T-cell (primary cell): ENCODE measurements at regions not wholly inside any gene's neighbourhood (a gene's known extent, or its start where the extent isn't known, plus 50 kb on each side); places are given as distances from the start of the nearest gene placed in this dataset.
"Not testable (repeated sequence)": the region's sequence is repeated elsewhere in the genome, so short reads cannot be mapped to it uniquely, and the experiment has no call there.

Source experiments
- ATAC-seq, 4 experiments: fragments of 200-7000 bp in 3 of 4; fragments of 150-1000 bp in 1 of 4; cut with Tn5 transposase; replicated peaks in 1 of 4; 1 replicate in 3 of 4; 2 replicates in 1 of 4; pipeline ENCODE4 v1.10.0; 2021; ENCODE audit warnings: moderate library complexity in 3 of 4, mild to moderate bottlenecking in 2 of 4, moderate number of reproducible peaks in 1 of 4
- CTCF ChIA-PET, 2 donors: fragments of 300-600 bp; sonication (Branson Sonifier 250); formaldehyde crosslinking; loops; one replicate each; lab custom pipeline; 2022; ENCODE audit warnings: antibody characterized with exemption in 2 of 2; lab: Charles Lee
- POLR2A ChIA-PET, 2 donors: fragments of 300-600 bp; sonication (Branson Sonifier 250); formaldehyde crosslinking; loops; one replicate each; lab custom pipeline; 2022; ENCODE audit warnings: antibody characterized with exemption in 2 of 2; lab: Charles Lee
- DNase-seq, 35 experiments: peaks; one replicate each; pipeline versions ENCODE4 v3.0.0 to v3.0.0-alpha.2; 2013 to 2023
- H3K27ac ChIP-seq: one replicate; pipeline ENCODE4 v1.5.1; 2013; ENCODE audit warnings: low read length
- H3K27me3 ChIP-seq, 2 experiments: replicated peaks in 1 of 2; 1 replicate in 1 of 2; 2 replicates in 1 of 2; pipeline versions ENCODE4 v1.6.1 to v1.7.0; 2013; ENCODE audit warnings: low read length in 1 of 2, mixed read lengths in 1 of 2; ENCODE audit not compliant: control insufficient read depth in 2 of 2, insufficient read depth in 2 of 2; ENCODE audit errors: extremely low read depth in 1 of 2
- H3K36me3 ChIP-seq, 2 donors: 1 replicate in 1 of 2; 2 replicates in 1 of 2; pipeline versions ENCODE4 v1.6.1 to v1.7.0; 2013; ENCODE audit warnings: low read length in 1 of 2; ENCODE audit not compliant: control insufficient read depth in 2 of 2, insufficient read depth in 1 of 2; ENCODE audit errors: extremely low read depth in 1 of 2
- H3K4me1 ChIP-seq, 2 experiments: 1 replicate in 1 of 2; 2 replicates in 1 of 2; pipeline versions ENCODE4 v1.6.1 to v1.7.0; 2013; ENCODE audit warnings: low read length in 2 of 2, mixed read lengths in 1 of 2; ENCODE audit not compliant: insufficient read depth in 2 of 2, control insufficient read depth in 1 of 2; ENCODE audit errors: extremely low read depth in 1 of 2
- H3K4me3 ChIP-seq, 2 donors: 1 replicate in 1 of 2; 2 replicates in 1 of 2; pipeline versions ENCODE4 v1.5.1 to v1.7.0; 2013; ENCODE audit warnings: mild to moderate bottlenecking in 2 of 2, low read length in 1 of 2, moderate library complexity in 1 of 2; ENCODE audit not compliant: control insufficient read depth in 1 of 2; ENCODE audit errors: extremely low read depth in 1 of 2
- H3K9me3 ChIP-seq: 2 replicates; pipeline ENCODE4 v1.7.0; 2013
- H3K27ac Mint-ChIP-seq, 2 donors: one replicate each; pipeline ENCODE4 v1.8.0; 2020 to 2021; ENCODE audit warnings: mild to moderate bottlenecking in 2 of 2, mixed read lengths in 2 of 2
- H3K27me3 Mint-ChIP-seq, 2 donors: one replicate each; pipeline ENCODE4 v1.8.0; 2021 to 2022; ENCODE audit warnings: mixed read lengths in 2 of 2
- H3K36me3 Mint-ChIP-seq: one replicate; pipeline ENCODE4 v1.8.0; 2021; ENCODE audit warnings: mixed read lengths
- H3K4me1 Mint-ChIP-seq, 3 donors: one replicate each; pipeline ENCODE4 v1.8.0; 2020 to 2022; ENCODE audit warnings: mixed read lengths in 3 of 3, mild to moderate bottlenecking in 1 of 3
- H3K4me3 Mint-ChIP-seq, 3 donors: one replicate each; pipeline ENCODE4 v1.8.0; 2020 to 2022; ENCODE audit warnings: mild to moderate bottlenecking in 3 of 3, mixed read lengths in 3 of 3, moderate library complexity in 3 of 3
- H3K9me3 Mint-ChIP-seq, 3 donors: one replicate each; pipeline ENCODE4 v1.8.0; 2020 to 2022; ENCODE audit warnings: mixed read lengths in 3 of 3
- WGBS: methylation state at CpG from one replicate; pipeline ENCODE4 v1.1.5; 2013; ENCODE audit warnings: missing lambda C conversion rate; ENCODE audit not compliant: insufficient coverage; 5-methylcytosine and 5-hydroxymethylcytosine counted together

- peaks cover 18 to 30% (median 19%) of the 10 kb centered on the region in 3 donors for H3K9me3 Mint-ChIP-seq
- Histone ChIP-seq H3K27me3 (no peaks in the 10 kb centered on the region), H3K36me3 (no peaks in the 10 kb centered on the region), H3K9me3 (no peaks in the 10 kb centered on the region), H3K4me1 (no peaks in the 10 kb centered on the region), H3K4me3 (no peak overlapping the region), H3K27ac (no peak overlapping the region)
- no peak overlapping the region for H3K27ac Mint-ChIP-seq
- DNase-seq (no peak), ATAC-seq (no peak)
- H3K36me3 Mint-ChIP-seq: no peaks in the 10 kb centered on the region
- ChIA-PET CTCF (no interaction called here), POLR2A (no interaction called here)
- WGBS: no CpG with 5 or more reads among the region's 1 CpG
- H3K27me3 Mint-ChIP-seq: no peaks in the 10 kb centered on the region
- no peak overlapping the region for H3K4me3 Mint-ChIP-seq
- H3K4me1 Mint-ChIP-seq: no peaks in the 10 kb centered on the region
Measured at GRCh38 chr4:187903700-187904099, 91.9 kb upstream of the ZFP42 start.

- Histone ChIP-seq H3K4me3 (no peak overlapping the region), H3K9me3 (no peaks in the 10 kb centered on the region), H3K27me3 (no peaks in the 10 kb centered on the region), H3K4me1 (no peaks in the 10 kb centered on the region), H3K27ac (no peak overlapping the region), H3K36me3 (no peaks in the 10 kb centered on the region)
- WGBS: no CpG with 5 or more reads among the region's 6 CpGs
- peaks cover 4 to 13% (median 11%) of the 10 kb centered on the region in 3 donors for H3K9me3 Mint-ChIP-seq
- ATAC-seq: no peak
- H3K27ac Mint-ChIP-seq: no peak overlapping the region
- H3K4me3 Mint-ChIP-seq: no peak overlapping the region
- no peaks in the 10 kb centered on the region for H3K36me3 Mint-ChIP-seq
- CTCF ChIA-PET: no interaction called here
- H3K4me1 Mint-ChIP-seq: no peaks in the 10 kb centered on the region
- DNase-seq: no peak
- POLR2A ChIA-PET: no interaction called here
- no peaks in the 10 kb centered on the region for H3K27me3 Mint-ChIP-seq
Measured at GRCh38 chr4:187908079-187908561, 87.5 kb upstream of the ZFP42 start.

- Mint-ChIP-seq H3K9me3 (peaks cover 8 to 16% (median 11%) of the 10 kb centered on the region in 3 donors), H3K4me1 (no peaks in the 10 kb centered on the region), H3K27ac (no peak overlapping the region), H3K27me3 (no peaks in the 10 kb centered on the region), H3K36me3 (no peaks in the 10 kb centered on the region), H3K4me3 (no peak overlapping the region)
- no peak overlapping the region for H3K4me3 ChIP-seq
- no CpG with 5 or more reads among the region's 2 CpGs for WGBS
- no peaks in the 10 kb centered on the region for H3K27me3 ChIP-seq
- H3K9me3 ChIP-seq: no peaks in the 10 kb centered on the region
- POLR2A ChIA-PET: no interaction called here
- ATAC-seq (no peak), DNase-seq (no peak)
- CTCF ChIA-PET: no interaction called here
- no peaks in the 10 kb centered on the region for H3K4me1 ChIP-seq
- H3K27ac ChIP-seq: no peak overlapping the region
- H3K36me3 ChIP-seq: no peaks in the 10 kb centered on the region
Measured at GRCh38 chr4:187908731-187909130, 86.8 kb upstream of the ZFP42 start.

GRCh38 chr4:187910741-187911140 is 84.8 kb upstream of the ZFP42 start:
- Histone ChIP-seq H3K27ac (no peak overlapping the region), H3K4me3 (no peak overlapping the region), H3K36me3 (no peaks in the 10 kb centered on the region), H3K27me3 (no peaks in the 10 kb centered on the region), H3K4me1 (no peaks in the 10 kb centered on the region), H3K9me3 (no peaks in the 10 kb centered on the region)
- H3K4me3 Mint-ChIP-seq: no peak overlapping the region
- no peaks in the 10 kb centered on the region for H3K27me3 Mint-ChIP-seq
- ChIA-PET CTCF (no interaction called here), POLR2A (no interaction called here)
- H3K36me3 Mint-ChIP-seq: no peaks in the 10 kb centered on the region
- ATAC-seq (no peak), DNase-seq (no peak)
- 71% methylated on average over 1 of the region's 4 CpGs for WGBS
- no peaks in the 10 kb centered on the region for H3K4me1 Mint-ChIP-seq
- no peak overlapping the region for H3K27ac Mint-ChIP-seq
- H3K9me3 Mint-ChIP-seq: peaks cover 3 to 15% (median 12%) of the 10 kb centered on the region in 3 donors

- peaks cover 8 to 18% (median 15%) of the 10 kb centered on the region in 3 donors for H3K9me3 Mint-ChIP-seq
- H3K27ac ChIP-seq, H3K4me1 ChIP-seq, H3K27me3 ChIP-seq, POLR2A ChIA-PET, H3K36me3 Mint-ChIP-seq, H3K36me3 ChIP-seq, ATAC-seq, H3K27me3 Mint-ChIP-seq, H3K27ac Mint-ChIP-seq, H3K4me3 Mint-ChIP-seq, H3K9me3 ChIP-seq, DNase-seq, H3K4me3 ChIP-seq, H3K4me1 Mint-ChIP-seq, CTCF ChIA-PET: not testable (repeated sequence)
- no CpG with 5 or more reads among the region's 5 CpGs for WGBS
Measured at GRCh38 chr4:187915406-187915805, 80.2 kb upstream of the ZFP42 start.

- Mint-ChIP-seq H3K9me3 (peaks cover 6 to 22% (median 12%) of the 10 kb centered on the region in 3 donors), H3K27me3 (no peaks in the 10 kb centered on the region), H3K27ac (no peak overlapping the region), H3K4me3 (no peak overlapping the region), H3K36me3 (no peaks in the 10 kb centered on the region), H3K4me1 (no peaks in the 10 kb centered on the region)
- Histone ChIP-seq H3K4me3 (no peak overlapping the region), H3K36me3 (no peaks in the 10 kb centered on the region), H3K9me3 (no peaks in the 10 kb centered on the region), H3K27me3 (no peaks in the 10 kb centered on the region), H3K27ac (no peak overlapping the region), H3K4me1 (no peaks in the 10 kb centered on the region)
- ATAC-seq (no peak), DNase-seq (no peak)
- POLR2A ChIA-PET: no interaction called here
- CTCF ChIA-PET: no interaction called here
- WGBS: no CpG with 5 or more reads among the region's 3 CpGs
Measured at GRCh38 chr4:187919966-187920365, 75.6 kb upstream of the ZFP42 start.
